Hypothalamus (tissue), 51 donors: ENCODE measurements at regions not wholly inside any gene's neighbourhood (a gene's known extent, or its start where the extent isn't known, plus 50 kb on each side); places are given as distances from the start of the nearest gene placed in this dataset.

Source experiments
- DNase-seq, 51 donors: peaks; one replicate each; lab custom pipeline; 2025; lab: John Stamatoyannopoulos, UW

DNA sequence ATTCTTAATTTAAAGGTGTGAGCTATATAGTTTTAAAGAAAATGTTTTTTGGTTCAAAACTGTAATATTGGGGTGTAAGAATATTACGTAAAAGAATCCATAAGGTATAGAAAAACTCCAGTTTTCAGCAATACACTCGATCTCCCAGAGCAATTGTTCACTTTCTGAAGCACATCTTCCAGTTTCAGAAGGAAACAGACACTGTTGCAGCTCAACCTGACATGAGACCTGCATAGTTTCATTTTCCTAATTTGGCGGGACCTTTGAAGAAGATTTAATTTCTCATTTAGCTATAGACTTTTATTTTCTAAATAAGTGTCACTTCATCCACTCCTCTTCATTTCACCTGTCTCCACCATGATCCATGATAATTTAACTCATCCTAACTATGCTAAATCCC lies 281.5 kb downstream of the HTR1B start:
- DNase-seq: no peak

DNA sequence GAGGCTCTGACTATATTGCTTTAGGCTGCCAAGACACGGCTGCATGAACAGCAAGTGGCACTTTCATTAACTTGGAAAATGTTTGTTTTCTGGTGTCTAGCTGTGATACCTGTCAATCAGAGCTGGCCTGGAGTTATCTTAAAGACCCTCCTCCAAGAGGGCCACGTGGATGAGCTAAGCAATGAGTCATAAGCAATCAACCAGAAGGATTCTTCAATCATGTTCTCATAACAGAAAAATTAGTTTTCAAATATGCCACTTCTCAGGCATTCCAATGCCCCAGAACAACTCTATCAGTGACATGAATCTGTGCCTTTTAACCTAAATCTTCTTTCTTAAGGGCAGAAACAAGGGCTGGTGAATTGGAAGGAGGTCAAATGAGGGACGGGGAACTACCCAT lies 283.0 kb downstream of the HTR1B start:
- DNase-seq: no peak

DNA sequence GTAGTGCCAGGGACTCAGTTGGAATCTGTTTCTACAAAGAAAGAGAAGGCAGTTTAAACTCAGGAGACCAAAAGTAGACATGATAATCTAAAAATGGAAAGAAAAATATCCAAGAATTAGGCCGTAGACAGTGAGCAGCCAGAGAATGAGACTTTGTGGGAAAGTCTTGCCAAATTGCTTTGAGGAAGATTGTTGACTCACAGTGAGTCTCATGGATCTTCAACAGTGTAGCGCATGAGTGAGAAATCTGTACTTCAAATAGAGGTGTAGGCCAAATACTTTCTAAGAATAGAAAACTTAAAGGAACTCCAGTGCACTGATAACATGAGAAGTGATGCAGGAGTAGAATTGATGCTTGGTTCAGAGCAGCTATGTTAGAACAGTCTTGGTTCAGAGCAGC lies 284.5 kb downstream of the HTR1B start:
- no peak for DNase-seq

DNA sequence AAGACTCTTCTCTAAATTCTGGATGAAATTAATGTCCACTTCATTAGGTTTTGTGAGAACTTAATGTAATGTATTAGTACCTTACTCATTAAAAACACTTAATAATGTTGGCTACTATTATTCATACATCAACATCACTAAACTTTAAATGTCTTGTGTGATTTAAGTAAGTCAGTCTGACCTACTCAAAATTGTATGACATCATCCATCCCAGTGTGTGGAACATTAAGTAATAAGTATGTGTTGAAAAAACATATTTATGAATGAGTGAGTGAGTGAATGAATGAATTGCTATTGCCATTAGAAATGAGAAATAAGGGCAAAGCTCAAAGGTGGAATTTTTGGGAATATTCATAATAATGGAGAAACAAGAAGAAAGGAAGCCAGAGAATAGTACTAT lies 285.8 kb downstream of the HTR1B start:
- DNase-seq: no peak

DNA sequence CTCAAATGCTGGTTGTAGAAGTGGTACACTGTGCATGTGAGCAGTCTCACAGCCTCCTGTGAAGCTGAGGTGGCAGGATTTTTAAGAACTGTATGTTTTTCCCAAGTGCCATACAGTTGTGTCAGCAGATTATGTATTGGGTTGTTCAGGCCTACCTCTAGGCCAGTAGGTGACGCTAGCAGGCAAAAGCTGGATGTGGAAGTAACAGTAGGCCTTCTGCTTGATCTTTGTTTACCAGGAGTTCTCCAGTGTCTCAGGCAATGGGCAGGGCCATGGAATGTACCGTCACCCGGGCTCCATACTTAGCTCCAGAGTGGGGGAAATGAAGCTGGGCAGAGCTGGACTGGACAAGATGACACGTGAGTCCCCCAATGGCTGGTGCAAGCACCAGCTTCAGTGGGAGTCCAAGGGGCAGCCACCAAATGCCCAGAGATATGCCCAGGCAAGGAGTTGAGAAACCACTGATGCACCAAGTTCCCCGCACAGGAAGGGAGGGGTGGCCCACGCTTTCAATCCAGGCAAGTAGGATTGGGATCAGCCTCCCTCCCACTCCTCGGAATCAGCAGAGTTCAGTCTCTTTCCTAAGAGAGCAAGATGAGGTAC lies 289.7 kb downstream of the HTR1B start:
- DNase-seq: no peak

DNA sequence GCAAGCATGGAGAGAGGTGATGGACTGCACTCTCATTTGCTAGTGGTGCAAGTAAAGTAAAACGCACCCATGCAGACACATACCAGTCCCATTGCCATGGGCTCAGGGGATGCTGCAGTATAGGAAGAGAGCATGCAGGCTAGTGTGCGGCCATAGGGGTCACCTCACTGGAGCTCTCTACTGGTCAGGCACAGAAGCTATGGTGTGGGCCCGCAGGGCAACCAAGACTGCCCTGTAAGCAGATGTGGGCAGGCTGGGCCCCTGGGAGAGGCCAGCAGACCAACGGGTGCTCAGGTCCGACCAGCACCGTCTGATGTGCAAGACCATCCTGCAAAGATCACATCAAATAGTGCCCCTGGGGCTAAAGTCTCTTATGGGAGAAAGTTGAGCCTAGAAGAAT lies 290.7 kb downstream of the HTR1B start:
- no peak for DNase-seq

DNA sequence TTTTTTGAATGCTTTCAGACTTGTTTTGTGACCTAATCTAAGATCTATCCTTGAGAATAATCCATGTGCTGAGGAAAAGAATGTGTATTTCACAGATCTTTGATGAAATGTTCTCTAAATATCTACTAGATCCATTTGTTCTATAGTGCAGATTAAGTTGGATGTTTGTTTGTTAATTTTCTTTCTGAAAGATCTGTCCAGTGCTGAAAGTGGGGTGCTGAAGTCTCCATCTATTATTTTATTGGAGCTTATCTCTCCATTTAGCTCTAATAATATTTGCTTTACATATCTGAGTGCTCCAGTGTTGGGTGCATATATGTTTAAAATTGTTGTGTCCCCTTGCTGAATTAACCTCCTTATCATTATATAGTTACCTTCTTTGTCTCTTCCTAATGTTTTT lies 303.6 kb downstream of the HTR1B start:
- no peak for DNase-seq

DNA sequence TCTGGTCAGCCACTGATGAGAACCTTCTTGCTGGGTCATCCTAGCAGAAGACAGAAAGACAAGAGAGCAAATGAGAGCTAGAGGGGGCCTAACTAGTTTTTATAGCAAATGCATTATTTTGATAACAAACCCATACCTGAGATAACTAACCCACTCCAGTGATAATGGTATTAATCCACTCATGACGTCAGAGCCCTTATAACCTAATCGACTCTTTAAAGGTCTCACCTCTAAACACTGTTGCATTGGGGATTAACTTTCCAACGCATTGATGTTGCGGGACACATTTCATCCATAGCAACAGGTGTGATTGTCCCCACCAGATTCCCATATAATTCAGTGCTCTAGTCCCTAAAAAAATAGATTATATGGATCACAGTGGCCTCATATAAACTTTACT lies 312.1 kb downstream of the HTR1B start:
- DNase-seq: no peak

DNA sequence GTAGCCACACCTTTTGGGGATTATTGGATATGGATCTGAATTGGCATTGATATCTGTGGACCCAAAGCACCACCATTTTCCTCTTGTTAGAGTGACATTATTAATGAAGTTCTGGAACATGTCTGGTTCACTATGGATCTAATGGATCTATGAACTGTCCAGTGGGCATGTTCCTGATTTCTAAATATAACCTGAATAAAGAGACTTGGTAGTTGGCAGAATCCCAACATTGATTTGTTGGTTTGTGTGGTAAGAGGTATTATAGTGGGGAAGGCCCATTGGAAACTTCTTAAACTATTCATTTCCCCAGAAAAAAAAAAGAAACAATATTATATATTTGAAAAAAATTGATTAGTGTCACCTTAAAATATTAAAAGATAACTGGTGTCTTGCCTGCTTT lies 312.6 kb downstream of the HTR1B start:
- DNase-seq: no peak

DNA sequence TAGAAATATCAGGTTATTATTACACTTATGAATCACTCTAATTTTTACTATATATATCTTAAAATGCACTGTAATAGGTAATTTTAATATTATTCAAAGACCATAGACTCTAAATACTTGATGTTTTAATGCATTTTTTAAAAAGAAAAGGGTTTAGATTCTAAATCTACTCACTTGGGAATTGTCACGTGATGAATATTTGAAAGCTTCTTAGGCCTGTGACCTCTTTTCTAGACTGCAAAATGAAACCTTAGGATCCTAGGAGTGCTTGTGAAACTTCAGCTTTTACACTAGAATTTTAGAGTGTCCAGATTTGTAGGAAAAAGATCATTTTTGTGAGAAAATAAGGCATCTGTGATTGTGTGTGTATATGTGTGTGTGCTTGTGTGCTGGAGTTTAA lies 318.0 kb downstream of the HTR1B start:
- no peak for DNase-seq

DNA sequence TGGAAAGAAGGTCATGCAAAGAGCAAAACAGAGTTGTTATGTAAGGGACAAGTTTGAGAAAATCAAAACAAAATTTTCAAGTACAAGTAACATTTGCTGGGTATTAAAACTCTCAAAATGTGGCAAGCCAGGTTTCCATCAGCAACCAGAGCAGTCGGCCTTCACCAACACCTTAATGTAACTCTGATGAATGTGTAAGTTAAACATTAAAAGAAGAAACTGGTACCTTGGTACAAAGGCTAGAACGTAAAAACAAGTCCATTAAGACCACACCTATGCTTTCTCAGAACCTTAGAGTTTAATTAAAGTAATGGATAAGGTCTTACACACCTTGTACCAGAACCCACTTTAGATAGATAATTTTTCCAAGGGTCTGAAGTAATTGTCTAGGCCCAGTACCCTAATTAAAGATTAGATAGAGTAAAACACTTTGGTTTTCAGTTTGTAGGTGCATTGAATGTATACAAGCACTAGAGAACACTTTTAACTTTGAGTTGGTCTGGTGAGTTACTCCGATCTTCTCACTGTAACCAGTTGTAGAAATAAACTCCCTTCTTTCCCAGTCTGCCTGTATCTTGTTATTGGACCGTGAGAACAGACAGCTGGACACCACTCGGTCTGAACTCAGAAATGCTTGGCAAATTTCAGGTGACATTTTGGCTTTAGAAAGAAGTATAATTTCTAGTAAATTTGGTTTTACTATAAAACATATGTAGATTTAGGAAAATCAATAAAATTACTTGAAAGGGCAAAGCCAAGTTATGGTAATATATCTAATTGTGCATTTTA lies 319.4 kb downstream of the HTR1B start:
- no peak for DNase-seq

DNA sequence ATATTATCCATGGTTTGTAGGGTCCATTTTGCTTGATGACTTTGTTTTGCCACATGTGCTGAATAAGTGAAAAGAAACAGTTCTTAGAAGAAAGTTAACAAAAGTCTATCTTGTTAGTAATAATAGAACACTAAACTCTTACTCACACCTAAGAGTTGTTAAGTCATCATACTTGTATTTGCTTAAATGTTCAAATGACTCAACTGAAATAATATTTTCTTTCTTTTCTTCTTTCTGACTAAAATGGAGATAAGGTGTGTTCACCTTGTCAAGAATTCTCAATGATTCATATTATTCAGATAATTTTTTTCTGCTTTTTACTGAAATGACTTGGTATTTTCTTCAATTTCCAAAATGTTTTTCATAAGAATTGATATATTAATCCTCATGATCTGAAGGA lies 327.2 kb downstream of the HTR1B start:
- no peak for DNase-seq

DNA sequence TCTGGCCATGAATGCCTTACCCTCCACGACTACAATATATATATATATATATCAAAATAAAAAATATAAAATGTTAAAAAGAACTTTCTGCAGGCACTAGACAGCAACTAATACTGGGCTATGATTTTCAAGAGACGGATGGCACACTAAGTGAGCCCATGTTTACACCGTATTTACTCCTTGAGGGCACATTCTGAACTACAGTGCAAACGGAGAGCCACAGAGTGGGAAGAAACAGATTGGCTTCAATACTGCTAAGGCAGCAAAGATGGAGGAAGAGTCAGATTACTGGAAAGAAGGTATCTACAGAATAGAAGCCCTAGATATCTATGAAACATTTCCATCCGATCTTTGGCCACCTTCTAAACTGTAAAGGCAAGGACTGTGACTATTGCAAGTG lies 330.3 kb downstream of the HTR1B start:
- no peak for DNase-seq

DNA sequence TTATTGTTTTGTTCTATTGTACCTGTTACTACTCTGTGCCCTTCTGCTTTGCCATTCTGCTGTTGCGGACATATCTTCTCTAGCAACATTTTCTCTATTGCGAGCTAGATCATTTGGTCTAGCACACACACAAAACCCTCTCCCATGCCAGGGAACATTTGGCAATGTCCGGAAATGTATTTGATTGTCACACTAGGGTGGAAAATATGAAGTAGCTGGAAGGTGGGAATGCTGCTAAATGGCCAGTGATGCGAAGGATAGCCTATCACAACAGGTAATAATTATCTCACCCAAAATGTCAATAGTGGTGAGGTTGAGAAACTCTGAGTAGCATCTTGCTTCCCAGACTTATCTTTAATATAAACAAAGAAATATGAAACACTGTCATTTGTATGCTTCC lies 331.9 kb downstream of the HTR1B start:
- DNase-seq: no peak

DNA sequence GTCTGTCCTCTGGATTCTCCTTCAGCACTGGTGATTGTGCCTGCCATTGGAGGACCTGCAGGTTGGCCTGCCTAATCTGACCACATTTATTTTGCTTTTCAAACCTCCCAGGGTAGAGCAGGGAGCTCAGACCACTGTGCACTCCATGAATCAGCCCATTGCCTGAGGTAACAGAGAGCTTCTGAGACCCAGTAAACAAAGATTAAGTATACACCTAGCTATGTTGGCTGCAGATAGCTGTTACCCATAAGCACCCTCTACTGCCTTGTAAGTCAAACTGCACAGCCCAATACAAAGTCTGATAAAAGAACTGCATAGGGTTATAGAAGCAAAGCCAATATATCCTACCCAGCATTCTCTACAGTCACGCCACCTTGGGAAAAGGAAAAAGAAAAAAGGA lies 338.7 kb downstream of the HTR1B start:
- DNase-seq: no peak

DNA sequence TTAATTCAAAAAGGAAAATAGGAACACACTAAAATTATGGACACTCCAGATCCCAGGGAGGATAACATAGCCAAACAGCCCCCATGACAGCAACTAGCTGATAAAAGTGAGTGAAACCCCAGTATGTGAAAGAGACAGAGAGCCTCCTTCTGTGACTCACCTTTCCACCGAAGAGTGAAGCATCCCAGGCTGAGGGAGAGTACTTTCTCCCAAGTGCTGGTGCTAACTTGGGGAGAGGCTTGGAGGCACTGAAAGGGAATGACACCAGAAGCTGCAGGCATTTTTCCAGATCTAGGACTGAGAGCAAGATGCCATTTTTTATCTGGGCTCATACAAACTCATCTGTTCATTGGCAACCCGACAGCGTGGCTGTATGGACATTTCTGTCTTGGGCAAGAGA lies 339.8 kb downstream of the HTR1B start:
- no peak for DNase-seq

DNA sequence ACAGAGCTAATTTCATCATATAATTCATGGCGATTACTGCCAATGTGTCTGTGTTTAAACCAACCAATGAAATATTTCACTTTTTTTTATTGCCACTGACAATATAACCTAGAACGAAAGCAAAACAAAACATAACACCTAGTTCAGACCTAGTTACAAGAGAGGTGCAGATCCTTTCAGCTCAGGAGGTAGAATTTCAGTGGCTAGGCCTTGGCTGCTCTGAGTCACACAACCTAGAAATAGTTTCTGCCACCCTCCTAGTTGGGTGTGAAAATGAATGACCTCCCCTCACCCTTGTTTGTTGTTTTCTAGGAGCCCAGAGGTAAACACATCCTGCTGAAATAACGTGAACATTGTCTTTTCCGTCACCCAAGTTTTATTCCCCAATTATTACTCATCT lies 356.3 kb downstream of the HTR1B start:
- no peak for DNase-seq

DNA sequence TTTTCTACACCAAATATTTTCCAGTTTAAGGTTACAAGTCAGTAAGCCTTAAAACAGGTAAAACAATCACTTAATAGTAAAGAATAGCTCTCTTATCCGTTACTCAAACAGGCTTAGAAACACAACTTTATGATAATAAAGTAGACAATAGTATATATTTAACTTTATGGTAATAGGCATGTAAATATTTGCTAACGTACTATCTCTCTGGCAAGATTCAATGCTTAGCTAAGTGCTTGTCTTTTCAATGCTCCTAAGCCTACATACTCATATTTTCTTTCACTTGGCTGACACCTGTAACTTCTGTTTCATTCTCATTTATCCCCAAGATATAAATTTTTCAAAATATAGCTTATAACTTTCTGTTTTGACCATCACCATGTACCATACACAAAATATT lies 358.2 kb downstream of the HTR1B start:
- no peak for DNase-seq

DNA sequence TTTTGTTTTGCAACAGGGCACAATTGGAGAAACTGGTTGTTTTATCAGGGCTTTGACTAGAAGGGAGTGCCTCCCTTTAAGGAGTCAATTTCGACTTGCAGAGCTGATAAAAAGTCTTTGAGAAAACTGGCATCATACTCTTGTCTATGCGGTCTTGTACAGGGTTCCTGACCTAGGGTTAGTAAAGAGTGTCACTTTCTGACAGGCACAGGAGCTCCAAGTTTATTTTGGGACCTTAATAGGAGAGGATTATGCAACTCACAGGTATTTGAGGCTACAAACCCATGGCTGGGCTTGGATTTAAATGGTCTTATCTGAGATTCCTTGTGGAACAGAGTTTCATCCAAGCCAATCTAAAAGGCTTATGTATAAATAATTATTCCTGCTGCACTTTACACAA lies 365.4 kb downstream of the HTR1B start:
- no peak for DNase-seq

DNA sequence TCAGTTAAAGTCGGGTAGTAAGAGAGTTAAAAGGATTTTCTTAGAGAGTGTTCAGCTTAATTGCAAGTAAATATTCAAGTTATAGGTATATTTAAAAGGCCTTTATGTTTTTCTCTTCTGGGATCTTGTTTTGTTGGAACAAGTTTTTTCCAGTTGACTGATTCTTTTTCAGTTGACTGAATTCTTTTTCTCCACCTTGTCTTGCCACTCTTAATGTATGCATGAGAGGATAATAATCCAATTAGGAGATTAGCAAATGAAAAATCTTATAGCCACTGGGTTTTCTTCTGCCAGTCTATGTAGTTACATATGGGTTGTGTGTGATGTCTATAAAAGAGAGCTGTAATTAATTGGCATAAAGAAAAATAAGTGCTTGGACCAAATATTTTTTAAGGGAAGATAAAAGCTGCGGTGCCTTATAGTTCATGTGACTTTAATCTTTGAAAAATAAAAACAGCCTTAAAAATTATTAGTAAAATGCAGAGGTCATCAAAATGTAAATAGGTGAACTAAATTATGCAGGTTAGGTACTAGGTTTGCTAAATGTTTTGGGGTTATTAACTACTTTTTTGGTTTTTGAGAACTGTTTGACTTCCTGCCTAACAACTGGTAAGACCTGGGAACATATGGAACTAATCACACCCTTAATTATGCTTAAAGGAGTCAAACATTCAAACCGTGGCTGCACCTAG lies 367.2 kb downstream of the HTR1B start:
- no peak for DNase-seq

DNA sequence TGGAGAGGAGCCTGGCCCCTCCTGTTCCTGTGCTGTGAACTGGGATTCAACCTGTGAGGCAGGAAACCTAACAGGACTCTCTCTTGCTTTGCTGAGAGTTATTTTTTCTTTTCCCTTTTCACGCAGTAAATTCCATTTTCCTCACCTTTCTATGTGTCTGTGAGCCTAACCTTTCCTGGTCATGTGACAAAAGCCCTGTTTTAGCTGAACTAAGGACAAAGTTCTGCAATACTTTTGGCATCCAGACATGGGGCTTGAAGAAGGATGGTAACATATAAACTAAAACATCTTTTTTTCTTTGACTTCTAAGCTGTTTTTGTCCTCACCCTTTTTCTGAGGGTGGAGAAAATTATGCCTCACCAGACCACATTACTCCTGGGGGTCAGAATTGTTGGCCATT lies 368.5 kb downstream of the HTR1B start:
- no peak for DNase-seq

DNA sequence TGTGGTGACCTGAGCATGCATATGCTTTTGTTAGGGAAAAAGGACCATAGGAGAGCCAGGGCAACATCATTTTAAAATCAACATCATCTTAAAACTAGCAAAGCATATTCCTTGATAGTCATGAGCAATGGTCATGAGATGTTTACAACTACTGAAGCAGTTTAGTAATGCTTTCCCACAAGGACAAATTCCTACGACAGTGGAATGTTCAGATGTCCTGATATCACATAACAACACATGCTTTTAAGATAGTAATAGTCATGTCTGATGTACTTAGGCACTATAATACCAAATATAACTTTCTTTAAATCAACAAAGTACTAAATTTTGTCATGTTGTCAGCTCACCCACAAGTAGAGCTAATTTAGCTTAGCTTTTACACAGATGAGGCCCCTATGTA lies 370.3 kb downstream of the HTR1B start:
- no peak for DNase-seq
